NCI-H2196 (cell line): ENCODE measurements at regions not wholly inside any gene's neighbourhood (a gene's known extent, or its start where the extent isn't known, plus 50 kb on each side); places are given as distances from the start of the nearest gene placed in this dataset.

ENCODE experiments used
- DNase-seq: peaks from one replicate; lab custom pipeline; 2025; ENCODE audit not compliant: unreplicated experiment; lab: John Stamatoyannopoulos, UW

DNA sequence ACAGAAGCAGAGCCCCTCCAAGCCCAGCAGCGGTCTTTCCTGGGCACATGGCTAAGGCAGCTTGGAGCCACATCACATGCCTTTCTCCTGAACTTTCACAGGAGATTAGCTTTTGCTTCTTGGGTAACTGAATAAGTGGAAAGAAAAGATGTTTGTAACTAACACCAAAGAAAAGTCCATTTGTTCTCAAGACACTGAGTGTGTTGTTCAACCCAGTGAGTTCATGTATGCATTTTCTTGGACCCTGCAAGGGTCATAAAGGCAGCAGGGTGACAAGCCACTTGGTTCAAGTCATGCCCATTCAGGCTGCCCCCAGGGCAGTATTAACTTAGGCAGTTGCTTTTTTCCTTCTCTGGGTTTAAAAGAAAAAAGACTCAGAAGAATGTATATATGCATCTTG lies 203.4 kb downstream of the FAM76B start:
- no peak for DNase-seq

- no peak for DNase-seq
Measured at GRCh38 chr11:95585752-95586077, 203.9 kb downstream of the FAM76B start.

GRCh38 chr11:95585069-95585751 lies 204.4 kb downstream of the FAM76B start:
- no peak for DNase-seq

- DNase-seq = no peak
Measured at GRCh38 chr11:95584589-95584988, 205.0 kb downstream of the FAM76B start.

DNA sequence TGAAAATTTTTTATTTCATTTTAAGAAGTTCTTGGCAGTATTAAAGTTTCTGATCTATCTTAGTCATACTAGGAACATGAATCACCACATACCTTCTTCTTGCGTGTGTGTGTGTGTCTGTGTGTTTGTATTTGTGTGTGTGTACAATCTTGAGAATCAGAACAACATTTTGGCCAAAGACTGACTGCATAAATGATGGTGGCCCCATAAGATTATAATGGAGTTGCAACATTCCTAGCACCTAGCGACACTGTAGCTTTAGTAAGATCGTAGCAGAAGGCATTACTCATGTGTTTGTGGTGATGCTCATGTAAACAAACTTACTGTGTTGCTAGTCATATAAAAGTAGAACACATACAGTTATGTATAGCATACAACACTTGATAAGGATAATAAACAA lies 205.4 kb downstream of the FAM76B start:
- no peak for DNase-seq

DNA sequence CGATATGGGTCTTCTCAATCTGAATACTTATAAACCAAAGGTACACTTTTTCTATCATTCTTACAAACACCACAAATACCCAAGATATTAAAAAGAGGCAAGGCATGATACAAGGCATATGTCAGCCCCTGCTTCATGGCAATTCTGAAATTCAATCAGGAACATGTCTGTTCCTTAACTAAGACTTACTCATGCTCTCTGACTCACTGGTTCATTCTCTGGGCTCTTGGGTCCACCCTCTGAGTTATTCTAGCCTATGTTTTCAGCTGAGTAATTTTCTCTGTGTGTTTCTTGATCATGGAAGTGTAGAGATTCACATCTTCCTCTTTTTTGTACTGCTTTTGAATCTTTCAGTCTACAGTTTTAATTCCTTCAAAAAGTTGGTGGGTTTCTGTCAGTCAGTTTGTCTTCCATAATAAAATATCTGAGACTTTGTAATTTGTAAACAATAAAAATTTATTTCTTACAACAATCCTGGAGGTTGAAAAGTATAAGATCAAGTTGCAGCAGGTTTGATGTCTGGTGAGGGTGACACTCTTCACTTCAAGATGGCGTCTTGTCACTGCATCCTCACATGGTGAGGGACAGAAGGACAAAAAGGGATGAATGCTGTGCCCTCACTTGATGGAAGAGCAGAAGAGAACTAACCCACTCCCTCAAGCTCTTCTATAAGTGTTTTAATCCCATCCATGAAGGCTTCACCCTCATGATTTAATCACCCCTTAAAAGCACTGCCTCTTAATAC lies 211.7 kb downstream of the FAM76B start:
- DNase-seq = no peak

GRCh38 chr11:95576146-95576845 lies 213.3 kb downstream of the FAM76B start:
- DNase-seq = no peak

DNA sequence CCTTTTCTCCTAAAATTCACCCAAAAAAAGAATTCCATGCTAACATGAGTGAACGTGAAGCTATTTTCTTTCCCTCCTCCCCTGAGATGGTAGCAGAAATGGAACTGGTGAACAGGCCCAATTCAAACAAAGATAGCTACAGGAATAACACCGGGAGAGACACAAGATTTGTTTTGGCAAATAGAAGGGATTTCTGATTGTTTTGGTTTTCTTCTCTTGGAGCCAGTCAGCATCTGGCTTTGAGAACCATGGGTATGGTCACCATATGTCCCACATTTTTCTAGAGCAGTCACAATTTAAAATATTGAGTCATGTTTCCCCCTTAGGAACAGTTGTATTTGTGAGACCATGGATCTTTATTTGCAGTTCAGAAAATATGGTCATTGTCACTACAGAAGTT lies 214.1 kb downstream of the FAM76B start:
- no peak for DNase-seq

DNA sequence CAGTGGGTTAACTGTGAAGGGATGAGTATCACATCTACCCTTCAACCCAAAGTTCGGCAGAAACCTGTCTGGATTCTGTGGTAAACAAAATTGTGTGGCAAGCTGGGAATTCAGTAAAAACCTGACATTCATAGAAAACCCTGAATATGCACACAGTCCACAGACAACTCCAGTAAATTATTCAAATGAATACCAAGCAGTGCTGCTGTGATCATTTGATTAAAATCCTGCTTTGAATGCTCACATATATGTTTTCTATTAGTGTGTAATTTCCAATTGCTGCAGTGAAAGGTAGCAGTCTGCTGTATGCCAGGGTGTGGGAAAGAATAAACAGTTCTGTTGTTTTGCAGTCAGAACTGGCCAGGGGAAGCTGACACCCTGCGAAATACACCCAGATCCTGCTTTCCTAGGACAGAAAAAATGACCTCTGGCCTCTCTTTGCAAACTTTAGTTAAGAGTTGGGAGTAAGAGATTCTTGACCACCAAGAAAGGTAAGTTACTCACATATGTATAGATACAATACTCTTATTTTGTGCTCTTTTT lies 217.8 kb downstream of the FAM76B start:
- no peak for DNase-seq

DNA sequence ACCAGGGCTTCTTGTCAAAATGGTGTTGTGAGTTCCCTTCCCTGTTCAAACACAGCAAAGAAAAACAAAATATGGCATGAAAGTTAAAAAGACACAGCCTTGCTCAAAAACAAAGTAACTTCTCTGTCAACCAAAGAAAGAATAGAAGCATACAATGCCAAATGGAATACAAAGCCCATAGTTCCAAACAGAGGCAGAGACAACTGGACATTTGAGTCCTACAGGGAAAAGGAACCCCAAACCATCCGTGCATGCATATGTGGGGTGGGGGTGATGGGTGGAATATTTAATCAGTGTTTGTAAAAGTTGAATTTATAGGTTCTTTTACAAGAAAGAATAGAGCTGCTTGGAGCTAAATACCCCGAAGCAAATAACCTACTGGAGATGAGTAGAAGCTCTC lies 218.7 kb downstream of the FAM76B start:
- no peak for DNase-seq

DNA sequence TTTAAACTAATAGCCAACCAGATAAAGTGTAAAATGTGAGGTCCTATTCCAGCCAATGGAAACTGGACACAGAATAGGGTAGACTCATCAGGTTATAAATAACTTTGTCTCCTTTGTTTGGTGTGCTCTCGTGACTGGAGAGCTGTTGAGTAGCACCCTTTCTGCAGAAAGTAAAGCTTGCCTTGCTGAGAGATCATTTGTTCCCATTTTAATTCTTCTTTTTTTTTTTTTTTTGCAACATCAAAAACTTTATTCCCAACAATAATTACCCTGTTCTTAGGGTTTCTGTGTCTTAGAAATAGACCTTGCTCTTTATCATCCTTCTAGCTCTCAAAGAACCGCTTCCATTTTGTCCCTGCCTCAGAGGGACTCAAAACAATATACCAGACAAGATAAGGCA lies 220.4 kb downstream of the FAM76B start:
- no peak for DNase-seq

DNA sequence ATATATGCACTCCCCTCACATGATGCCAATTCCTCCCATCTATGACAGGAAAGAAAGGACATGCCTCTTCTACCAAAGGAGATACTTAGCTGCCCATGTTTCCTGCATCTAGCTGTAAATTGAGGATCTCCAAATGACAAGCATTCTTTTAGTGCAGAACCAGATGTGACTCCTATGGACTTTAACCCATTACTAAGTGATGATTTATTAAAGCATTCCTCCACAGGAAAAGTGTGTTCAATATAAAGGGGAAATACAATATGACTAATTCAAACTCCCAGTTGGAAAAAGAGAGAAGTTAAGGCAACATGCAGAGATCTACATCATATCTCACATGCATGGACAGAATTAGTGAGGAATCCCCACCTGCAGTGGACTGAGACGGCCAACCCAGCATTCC lies 221.3 kb downstream of the FAM76B start:
- no peak for DNase-seq

- DNase-seq = no peak
Measured at GRCh38 chr11:95567685-95568084, 221.9 kb downstream of the FAM76B start.

- no peak for DNase-seq
Measured at GRCh38 chr11:95566211-95566610, 223.4 kb downstream of the FAM76B start.

- no peak for DNase-seq
Measured at GRCh38 chr11:95565724-95566141, 223.8 kb downstream of the FAM76B start.

GRCh38 chr11:95563859-95564258 lies 225.7 kb downstream of the FAM76B start:
- no peak for DNase-seq

GRCh38 chr11:95563173-95563572 lies 226.4 kb downstream of the FAM76B start:
- DNase-seq = no peak

- DNase-seq = no peak
Measured at GRCh38 chr11:95562196-95562921, 227.2 kb downstream of the FAM76B start.

GRCh38 chr11:95559899-95560298 lies 229.7 kb downstream of the FAM76B start:
- no peak for DNase-seq

DNA sequence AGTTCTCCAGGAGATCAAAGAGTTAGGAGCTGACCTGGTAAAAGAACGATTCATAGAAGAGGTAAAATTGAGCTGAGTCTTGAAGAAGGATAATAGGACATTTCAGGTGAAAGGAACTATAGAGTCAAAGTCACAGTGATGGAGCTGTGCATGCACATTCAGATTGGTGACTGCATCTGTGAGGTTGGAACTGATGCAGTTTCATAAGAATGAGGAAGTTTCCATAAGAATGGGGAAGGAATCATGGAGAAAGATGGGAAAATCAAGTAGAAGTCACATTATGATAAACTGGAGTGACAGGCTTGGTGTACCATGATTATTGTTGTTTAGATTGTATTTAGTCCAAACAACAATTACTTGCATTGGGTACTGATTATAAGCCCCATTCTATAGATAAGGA lies 232.2 kb downstream of the FAM76B start:
- no peak for DNase-seq
